GM18508 (cell line): ENCODE measurements at regions not wholly inside any gene's neighbourhood (a gene's known extent, or its start where the extent isn't known, plus 50 kb on each side); places are given as distances from the start of the nearest gene placed in this dataset.

ENCODE experiments used
- ATAC-seq: cut with Tn5 transposase; IDR thresholded peaks from one replicate; pipeline ENCODE4 v1.9.1; 2021; ENCODE audit warnings: moderate number of reproducible peaks; ENCODE audit not compliant: insufficient read depth, unreplicated experiment

DNA sequence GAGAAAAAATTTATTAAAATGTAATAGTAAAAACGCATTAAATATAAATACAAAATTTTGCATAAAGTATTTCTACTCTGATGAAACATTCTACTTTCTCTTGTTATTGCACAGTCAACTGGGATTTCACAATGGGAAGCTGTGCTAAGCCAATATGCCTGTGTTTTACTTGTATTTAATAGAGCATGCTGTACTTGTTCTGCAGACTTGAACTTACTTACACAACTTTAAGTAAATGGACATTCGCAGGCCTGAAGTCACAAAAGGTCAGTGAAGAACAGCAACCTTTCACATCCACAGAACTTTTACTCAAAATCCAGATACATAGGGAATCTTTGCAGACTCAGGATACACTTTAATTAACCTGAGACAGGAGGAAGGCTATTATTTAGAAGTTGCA lies 409.5 kb downstream of the BTBD3 start:
- no peak for ATAC-seq

DNA sequence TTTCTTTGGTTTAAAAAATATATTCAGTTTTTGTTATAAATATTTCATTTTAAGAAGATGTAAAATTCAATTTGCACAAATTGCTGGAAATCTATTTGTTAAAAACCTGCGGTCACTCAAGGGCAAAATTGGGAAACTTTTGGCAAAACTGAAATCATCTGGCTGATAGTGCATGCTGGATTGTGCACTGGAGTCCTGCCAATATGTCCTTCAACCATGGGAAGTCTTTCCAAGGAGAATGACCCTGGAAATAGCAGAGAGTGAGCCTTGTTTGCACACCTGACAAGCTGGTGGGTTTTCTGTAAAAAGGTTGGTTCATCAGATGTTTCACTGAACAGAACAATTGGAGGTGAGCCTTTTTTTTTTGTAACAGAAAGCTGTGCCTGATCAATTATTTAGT lies 413.5 kb downstream of the BTBD3 start:
- no peak for ATAC-seq

DNA sequence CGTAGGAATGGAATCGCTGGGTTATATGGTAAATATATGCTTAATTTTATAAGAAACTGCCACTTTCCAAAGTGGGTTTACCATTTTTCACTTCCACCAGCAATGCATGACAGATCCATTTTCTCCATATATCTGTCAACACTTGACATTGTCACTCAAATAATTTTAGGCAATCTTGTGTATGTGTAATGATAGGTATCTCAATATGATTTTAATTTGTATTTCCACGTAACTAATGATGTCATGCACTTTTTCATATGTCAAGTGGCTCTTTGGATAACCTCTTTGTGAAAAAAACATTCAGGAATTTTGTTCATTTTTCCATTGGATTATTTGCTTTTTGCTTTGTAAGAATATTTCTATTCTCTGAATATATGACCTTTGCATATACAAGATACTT lies 419.9 kb downstream of the BTBD3 start:
- ATAC-seq, result no peak

DNA sequence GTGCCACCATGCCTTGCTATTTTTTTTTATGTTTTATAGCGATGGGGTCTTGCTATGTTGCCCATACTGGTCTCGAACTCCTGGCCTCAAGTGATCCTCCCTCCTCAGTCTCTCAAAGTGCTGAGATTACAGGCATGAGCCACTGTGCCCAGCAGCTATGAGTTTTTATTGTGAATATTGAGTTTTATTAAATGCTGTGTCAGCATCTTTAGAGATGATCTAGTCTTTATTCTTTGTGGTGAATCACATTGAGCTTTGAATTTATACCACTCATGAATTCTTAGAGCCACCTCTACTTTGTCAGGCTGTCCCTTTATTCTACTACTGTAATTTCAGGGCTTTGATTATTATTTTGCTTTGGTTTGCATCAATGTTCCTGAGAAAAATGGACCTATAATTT lies 428.3 kb downstream of the BTBD3 start:
- no peak for ATAC-seq

DNA sequence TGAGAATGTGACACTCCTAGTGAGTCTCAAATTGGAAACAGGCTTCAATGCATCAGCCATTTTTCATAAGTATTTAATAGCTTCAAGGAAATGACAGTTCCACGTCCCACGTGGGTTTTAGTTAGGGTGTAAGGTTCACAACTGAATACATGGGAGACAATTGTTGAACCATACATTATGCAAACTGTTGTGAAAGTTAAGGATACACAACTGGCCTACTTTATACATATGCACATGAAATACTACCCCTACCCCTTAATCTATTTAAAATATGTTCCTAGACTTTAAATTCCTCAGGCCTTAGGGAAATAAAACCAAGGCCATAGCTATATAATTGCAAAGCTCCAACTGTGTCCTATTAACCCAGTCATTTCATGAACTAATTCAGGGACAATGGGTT lies 436.1 kb downstream of the BTBD3 start:
- ATAC-seq, result no peak

GRCh38 chr20:12354725-12355124 lies 437.0 kb downstream of the BTBD3 start:
- ATAC-seq, result no peak

DNA sequence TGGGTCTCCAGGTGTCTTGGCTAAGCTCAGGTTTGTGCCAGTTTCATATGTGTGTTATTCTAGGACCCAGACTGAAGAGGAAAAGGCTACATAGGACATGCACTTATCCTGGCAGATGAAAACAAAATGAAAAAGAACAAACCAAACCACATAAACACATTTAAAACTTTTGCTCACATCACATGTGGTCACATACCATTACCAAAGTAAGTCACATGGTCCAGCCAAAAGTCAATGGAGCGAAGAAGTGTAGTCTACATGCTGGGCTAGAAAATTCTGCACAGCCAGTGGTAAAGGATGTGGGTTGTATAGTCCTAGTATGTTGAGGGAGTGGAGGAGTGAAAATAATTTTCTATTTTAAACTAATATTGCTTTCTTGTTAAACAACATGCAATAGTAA lies 437.5 kb downstream of the BTBD3 start:
- ATAC-seq, result no peak

DNA sequence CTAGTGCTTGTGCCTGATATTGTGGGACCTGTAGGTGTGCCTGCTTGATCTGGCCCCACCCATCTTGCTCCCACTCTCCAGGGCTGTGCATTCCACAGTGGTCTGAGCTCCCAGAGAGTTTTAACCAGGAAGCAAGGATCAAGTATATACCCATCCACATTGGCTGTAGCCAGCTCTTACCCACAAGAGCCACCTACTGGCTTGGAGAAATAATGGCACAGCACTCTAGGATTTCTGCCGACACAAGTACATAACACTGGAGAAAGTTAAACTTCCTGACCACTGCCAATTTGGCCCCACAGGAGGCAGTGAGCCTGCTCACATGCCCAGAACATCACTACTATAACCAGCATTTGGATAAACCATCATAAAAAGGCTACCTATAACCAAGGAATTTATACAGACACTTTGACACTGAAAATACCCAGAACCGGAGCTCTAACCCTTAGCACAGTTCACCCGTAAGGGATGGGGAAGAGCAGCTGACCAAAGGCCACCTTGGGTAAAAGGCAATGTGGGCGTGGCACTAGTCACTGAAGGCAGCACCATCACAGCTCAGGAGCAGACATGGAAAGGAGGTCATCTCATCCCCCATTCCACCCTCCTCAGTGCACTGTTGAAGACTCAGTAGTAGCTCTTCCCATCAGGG lies 440.4 kb downstream of the BTBD3 start:
- no peak for ATAC-seq

GRCh38 chr20:12358655-12359009 lies 440.9 kb downstream of the BTBD3 start:
- ATAC-seq, result no peak

DNA sequence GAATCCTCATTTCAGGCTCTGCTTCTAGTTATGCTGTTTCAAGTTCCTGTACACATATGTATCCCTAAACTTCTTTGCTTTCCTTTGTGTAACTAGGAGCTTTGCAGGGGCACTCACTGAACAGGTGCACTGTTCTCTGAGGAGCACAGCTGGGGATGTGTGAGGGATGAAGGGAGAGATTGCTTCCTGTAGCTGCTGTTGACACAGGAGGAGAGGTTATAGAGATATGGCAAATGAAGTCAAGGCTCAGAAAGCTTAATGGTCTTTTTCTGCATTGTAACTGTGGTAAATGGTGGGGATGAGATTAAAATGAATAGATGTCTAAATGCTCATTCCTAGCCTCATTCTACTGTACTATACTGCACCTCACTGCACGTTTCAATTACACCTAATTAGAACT lies 454.3 kb downstream of the BTBD3 start:
- ATAC-seq, result no peak

DNA sequence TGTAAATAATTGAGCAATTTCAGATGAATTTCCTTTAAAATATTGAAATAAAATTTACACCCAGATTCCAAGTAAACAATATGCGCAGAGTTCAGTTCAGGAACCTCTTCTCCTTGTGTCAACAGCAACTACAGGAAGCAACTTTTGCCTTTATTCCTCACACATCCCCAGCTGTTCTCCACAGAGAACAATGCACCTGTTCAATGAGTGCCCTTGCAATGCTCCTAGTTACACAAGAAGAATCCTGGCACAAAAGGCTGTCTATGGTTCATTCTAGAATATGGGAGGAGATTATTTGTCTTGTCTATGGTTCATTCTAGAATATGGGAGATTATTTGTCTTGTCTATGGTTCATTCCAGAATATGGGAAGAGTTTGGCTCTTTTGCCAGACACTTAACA lies 454.9 kb downstream of the BTBD3 start:
- ATAC-seq, result no peak

- no peak for ATAC-seq
These were observed 458.3 kb downstream of the BTBD3 start for GRCh38 chr20:12375967-12376366.

GRCh38 chr20:12383821-12384220 lies 466.1 kb downstream of the BTBD3 start:
- ATAC-seq, result no peak

- no peak for ATAC-seq
These were observed 469.1 kb downstream of the BTBD3 start for GRCh38 chr20:12386821-12387220.

- ATAC-seq, result no peak
These were observed 473.4 kb downstream of the BTBD3 start for GRCh38 chr20:12391099-12391498.

- ATAC-seq, result no peak
These were observed 477.1 kb downstream of the BTBD3 start for GRCh38 chr20:12394786-12395185.

DNA sequence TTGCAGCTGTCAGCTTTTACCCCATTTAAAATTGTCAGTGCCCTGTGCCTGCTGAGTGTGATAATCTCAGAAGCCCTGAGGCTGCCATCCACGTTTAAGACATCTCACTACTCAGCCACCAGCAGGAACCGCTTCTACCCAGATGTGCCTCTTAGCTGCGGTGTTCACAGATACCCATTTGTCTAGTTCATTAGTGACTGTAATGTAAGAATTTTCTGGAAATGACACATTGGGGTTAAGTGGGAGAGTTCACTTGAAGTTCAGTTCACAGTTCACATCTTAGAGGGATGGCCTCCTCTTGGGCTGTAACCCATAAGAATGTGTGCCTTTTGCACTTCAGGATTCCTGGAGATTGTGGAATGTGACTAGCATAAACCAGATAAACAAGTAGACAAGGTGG lies 477.7 kb downstream of the BTBD3 start:
- ATAC-seq, result no peak

DNA sequence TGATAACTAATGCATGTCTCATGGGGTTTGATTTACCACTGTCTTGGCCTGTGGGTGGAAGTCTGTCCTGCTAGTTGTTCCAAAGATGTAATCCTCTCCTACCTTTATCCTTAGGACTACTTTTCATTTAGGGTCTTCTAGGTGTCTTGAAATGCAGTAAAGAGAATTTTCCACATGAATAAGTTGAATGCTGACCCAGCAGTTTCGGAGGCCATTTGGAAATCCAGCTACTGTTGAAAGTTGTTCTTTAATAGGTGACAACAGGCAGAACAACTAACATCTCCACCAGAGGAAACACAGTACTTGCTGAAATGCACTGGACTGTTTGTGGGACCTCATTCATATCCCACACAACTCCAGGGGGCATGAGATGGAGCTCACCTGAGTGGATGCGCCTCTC lies 478.1 kb downstream of the BTBD3 start:
- ATAC-seq, result no peak

- ATAC-seq, result no peak
These were observed 481.6 kb downstream of the BTBD3 start for GRCh38 chr20:12399110-12399836.

DNA sequence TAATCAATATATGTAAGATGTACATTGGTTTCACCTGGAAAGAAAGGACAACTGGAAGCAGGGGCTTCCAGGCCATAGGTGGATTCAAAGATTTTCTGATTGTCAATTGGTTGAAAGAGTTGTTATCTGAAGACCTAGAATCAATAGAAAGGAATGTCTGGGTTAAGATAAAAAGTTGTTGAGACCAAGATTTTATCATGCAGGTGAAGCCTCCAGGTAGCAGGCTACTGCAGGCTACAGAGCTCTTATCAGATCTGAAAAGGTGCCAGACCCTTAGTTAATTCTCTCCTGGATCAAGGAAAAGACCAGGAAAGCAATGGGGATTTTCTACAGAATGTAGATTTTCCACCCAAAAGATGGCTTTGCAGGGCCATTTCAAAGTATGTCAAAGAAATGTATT lies 487.2 kb downstream of the BTBD3 start:
- ATAC-seq, result no peak

GRCh38 chr20:12406978-12407377 lies 489.3 kb downstream of the BTBD3 start:
- no peak for ATAC-seq

- ATAC-seq, result no peak
These were observed 491.8 kb downstream of the BTBD3 start for GRCh38 chr20:12409501-12409900.
